H1 (cell line): ENCODE measurements at regions not wholly inside any gene's neighbourhood (a gene's known extent, or its start where the extent isn't known, plus 50 kb on each side); places are given as distances from the start of the nearest gene placed in this dataset.

Source experiments
- CTCF ChIA-PET: fragments of 300-600 bp; sonication (Branson Sonifier 250); formaldehyde crosslinking; loops from one replicate; lab custom pipeline; 2021; ENCODE audit not compliant: partially characterized antibody; lab: Charles Lee
- POLR2A ChIA-PET: fragments of 300-600 bp; sonication (Branson Sonifier 250); formaldehyde crosslinking; loops from one replicate; lab custom pipeline; 2021; ENCODE audit warnings: inconsistent platforms; ENCODE audit not compliant: partially characterized antibody; lab: Charles Lee
- DNase-seq, 2 experiments: peaks; one replicate each; pipeline versions ENCODE4 v3.0.0 to v3.0.0-alpha.2; 2010 to 2022; ENCODE audit warnings: low spot score in 2 of 2, low read depth in 1 of 2, mixed read lengths in 1 of 2
- FAIRE-seq: peaks from 2 replicates; lab custom pipeline; 2011; peaks lifted over from hg19 to GRCh38; lab: Jason Lieb, UNC
- H2AFZ ChIP-seq: 2 replicates; pipeline ENCODE4 v1.8.1; 2012; ENCODE audit warnings: low read length, inconsistent platforms
- H2AK5ac ChIP-seq: 2 replicates; pipeline ENCODE4 v1.6.1; 2013; ENCODE audit warnings: low read depth, low read length
- H2BK120ac ChIP-seq: replicated peaks from 2 replicates; pipeline ENCODE3; 2013; ENCODE audit warnings: low read depth, low read length, inconsistent platforms
- H2BK12ac ChIP-seq: 2 replicates; pipeline ENCODE4 v1.6.1; 2013; ENCODE audit warnings: low read depth, low read length
- H2BK15ac ChIP-seq: 2 replicates; pipeline ENCODE4 v1.6.1; 2013; ENCODE audit warnings: low read length
- H2BK20ac ChIP-seq: 2 replicates; pipeline ENCODE4 v1.6.1; 2013; ENCODE audit warnings: low read length
- H2BK5ac ChIP-seq: 2 replicates; pipeline ENCODE4 v1.6.1; 2013; ENCODE audit warnings: low read depth, low read length
- H3K14ac ChIP-seq: 2 replicates; pipeline ENCODE4 v1.6.1; 2013; ENCODE audit warnings: inconsistent platforms; ENCODE audit not compliant: insufficient read length
- H3K18ac ChIP-seq: 2 replicates; pipeline ENCODE4 v1.6.1; 2013; ENCODE audit warnings: low read length; ENCODE audit errors: extremely low read depth
- H3K23ac ChIP-seq: 2 replicates; pipeline ENCODE4 v1.6.1; 2013; ENCODE audit warnings: inconsistent platforms; ENCODE audit not compliant: insufficient read length
- H3K23me2 ChIP-seq: 2 replicates; pipeline ENCODE4 v1.6.1; 2013; ENCODE audit warnings: low read depth, low read length
- H3K27ac ChIP-seq: 2 replicates; pipeline ENCODE4 v1.6.1; 2011; ENCODE audit warnings: low read depth, low read length, inconsistent platforms
- H3K27me3 ChIP-seq, 4 experiments: replicated peaks in 1 of 4; 1 replicate in 1 of 4; 2 replicates in 3 of 4; pipeline versions ENCODE4 v1.6.1 to v1.8.1; 2011 to 2013; ENCODE audit warnings: low read length in 3 of 4, mild to moderate bottlenecking in 3 of 4, inconsistent platforms in 2 of 4, mixed read lengths in 2 of 4, moderate library complexity in 1 of 4; ENCODE audit not compliant: control insufficient read depth in 3 of 4, insufficient read depth in 3 of 4; ENCODE audit errors: extremely low read depth in 1 of 4
- H3K36me3 ChIP-seq, 4 experiments: 2 replicates each; pipeline versions ENCODE4 v1.6.1 to v1.8.1; 2011 to 2013; ENCODE audit warnings: mild to moderate bottlenecking in 4 of 4, low read length in 3 of 4, moderate library complexity in 2 of 4, control low read depth in 1 of 4, inconsistent platforms in 1 of 4; ENCODE audit not compliant: insufficient read depth in 4 of 4, control insufficient read depth in 2 of 4
- H3K4ac ChIP-seq: replicated peaks from 2 replicates; pipeline ENCODE3; 2013; ENCODE audit warnings: low read length, low read depth, mixed read lengths, inconsistent platforms; ENCODE audit not compliant: insufficient read length
- H3K4me1 ChIP-seq, 4 experiments: replicated peaks in 1 of 4; 1 replicate in 1 of 4; 2 replicates in 3 of 4; pipeline versions ENCODE4 v1.6.1 to v1.8.1; 2011 to 2013; ENCODE audit warnings: low read length in 3 of 4, inconsistent platforms in 2 of 4, mixed read lengths in 1 of 4; ENCODE audit not compliant: insufficient read depth in 4 of 4, control insufficient read depth in 3 of 4
- H3K4me2 ChIP-seq, 2 experiments: 2 replicates each; pipeline versions ENCODE4 v1.6.1 to v1.8.1; 2011 to 2013; ENCODE audit warnings: low read depth in 2 of 2, low read length in 2 of 2, control low read depth in 1 of 2, inconsistent platforms in 1 of 2, mild to moderate bottlenecking in 1 of 2; ENCODE audit not compliant: insufficient read depth in 1 of 2
- H3K4me3 ChIP-seq, 4 experiments: fragments of 200-600, 300-600 bp in 1 of 4; sonication (generic), shearing (Covaris generic), sonication (Bioruptor Twin) in 1 of 4; 2 replicates each; pipeline versions ENCODE4 v1.5.1 to v1.8.1; 2011 to 2016; ENCODE audit warnings: low read length in 4 of 4, low read depth in 3 of 4, control low read depth in 2 of 4, inconsistent platforms in 2 of 4, mild to moderate bottlenecking in 2 of 4, mixed read lengths in 1 of 4, moderate library complexity in 1 of 4; ENCODE audit not compliant: insufficient read depth in 2 of 4; ENCODE audit errors: extremely low read depth in 1 of 4
- H3K56ac ChIP-seq: replicated peaks from 2 replicates; pipeline ENCODE3; 2013; ENCODE audit warnings: low read depth, mild to moderate bottlenecking, mixed read lengths, low read length, inconsistent platforms; ENCODE audit not compliant: insufficient read length
- H3K79me1 ChIP-seq: 2 replicates; pipeline ENCODE4 v1.6.1; 2013; ENCODE audit warnings: low read depth, low read length, control low read depth
- H3K79me2 ChIP-seq, 2 experiments: 2 replicates each; pipeline versions ENCODE4 v1.6.1 to v1.8.1; 2012 to 2013; ENCODE audit warnings: low read length in 2 of 2, mild to moderate bottlenecking in 2 of 2, inconsistent platforms in 1 of 2; ENCODE audit not compliant: insufficient read depth in 2 of 2, control insufficient read depth in 1 of 2
- H3K9ac ChIP-seq, 4 experiments: replicated peaks in 1 of 4; 1 replicate in 1 of 4; 2 replicates in 3 of 4; pipeline versions ENCODE4 v1.6.1 to v1.8.1; 2011 to 2013; ENCODE audit warnings: low read depth in 3 of 4, low read length in 3 of 4, control low read depth in 2 of 4, mild to moderate bottlenecking in 2 of 4, moderate library complexity in 2 of 4, inconsistent platforms in 1 of 4; ENCODE audit errors: extremely low read depth in 1 of 4
- H3K9me3 ChIP-seq, 2 experiments: 2 replicates each; pipeline versions ENCODE4 v1.6.1 to v1.8.1; 2012 to 2013; ENCODE audit warnings: mild to moderate bottlenecking in 2 of 2, moderate library complexity in 2 of 2, control low read depth in 1 of 2, inconsistent platforms in 1 of 2, low read depth in 1 of 2, low read length in 1 of 2, mixed read lengths in 1 of 2; ENCODE audit not compliant: insufficient read depth in 2 of 2
- H4K20me1 ChIP-seq, 2 experiments: replicated peaks in 1 of 2; 2 replicates each; pipeline versions ENCODE3 to v1.8.1; 2011 to 2013; ENCODE audit warnings: inconsistent platforms in 2 of 2, low read length in 2 of 2, mild to moderate bottlenecking in 1 of 2; ENCODE audit not compliant: insufficient read depth in 2 of 2, control insufficient read depth in 1 of 2
- H4K5ac ChIP-seq: 2 replicates; pipeline ENCODE4 v1.6.1; 2013; ENCODE audit warnings: low read length, low read depth, mixed read lengths, inconsistent platforms; ENCODE audit not compliant: insufficient read length
- H4K8ac ChIP-seq: 2 replicates; pipeline ENCODE4 v1.8.0; 2013; ENCODE audit warnings: mild to moderate bottlenecking, moderate library complexity, low read length, inconsistent platforms; ENCODE audit not compliant: insufficient read depth; ENCODE audit errors: extremely low read depth
- H4K91ac ChIP-seq: replicated peaks from 2 replicates; pipeline ENCODE3; 2013; ENCODE audit warnings: low read length, mixed read lengths, inconsistent platforms; ENCODE audit not compliant: insufficient read length
- CTBP2 ChIP-seq: IDR thresholded peaks from 2 replicates; pipeline ENCODE4 v1.7.0; 2011; ENCODE audit warnings: borderline replicate concordance, mild to moderate bottlenecking, moderate library complexity, mixed read lengths, low read length; ENCODE audit not compliant: insufficient read depth, insufficient read length
- MAFK ChIP-seq: IDR thresholded peaks from 2 replicates; pipeline ENCODE4 v1.6.1; 2012; ENCODE audit warnings: low read depth, mild to moderate bottlenecking, improper control_type of control experiment, low read length
- NANOG ChIP-seq: IDR thresholded peaks from 2 replicates; pipeline ENCODE4 v1.6.1; 2011; ENCODE audit warnings: low read length, low read depth, mild to moderate bottlenecking, inconsistent platforms; ENCODE audit not compliant: insufficient read depth, poor library complexity, severe bottlenecking
- RXRA ChIP-seq: IDR thresholded peaks from 2 replicates; pipeline ENCODE4 v1.6.1; 2011; ENCODE audit warnings: low read depth, mild to moderate bottlenecking, low read length, moderate library complexity; ENCODE audit not compliant: insufficient read depth
- ZNF274 ChIP-seq: IDR thresholded peaks from 2 replicates; pipeline ENCODE4 v1.7.0; 2012; ENCODE audit warnings: low read length, borderline replicate concordance; ENCODE audit errors: extremely low read depth
- whole genome bisulfite sequencing, 2 experiments: shearing (Covaris generic) in 1 of 2; methylation state at CpG; one replicate each; pipeline versions ENCODE4 v1.1.6 to v1.1.7; 2013 to 2015; ENCODE audit warnings: low lambda C conversion rate in 2 of 2, mixed read lengths in 2 of 2, inconsistent platforms in 1 of 2, low coverage in 1 of 2, missing lambda C conversion rate in 1 of 2; ENCODE audit not compliant: insufficient replicate concordance in 2 of 2, insufficient coverage in 1 of 2, insufficient read length in 1 of 2; ENCODE audit errors: extremely low coverage in 1 of 2, missing lambda C conversion rate in 1 of 2; 5-methylcytosine and 5-hydroxymethylcytosine counted together

DNA sequence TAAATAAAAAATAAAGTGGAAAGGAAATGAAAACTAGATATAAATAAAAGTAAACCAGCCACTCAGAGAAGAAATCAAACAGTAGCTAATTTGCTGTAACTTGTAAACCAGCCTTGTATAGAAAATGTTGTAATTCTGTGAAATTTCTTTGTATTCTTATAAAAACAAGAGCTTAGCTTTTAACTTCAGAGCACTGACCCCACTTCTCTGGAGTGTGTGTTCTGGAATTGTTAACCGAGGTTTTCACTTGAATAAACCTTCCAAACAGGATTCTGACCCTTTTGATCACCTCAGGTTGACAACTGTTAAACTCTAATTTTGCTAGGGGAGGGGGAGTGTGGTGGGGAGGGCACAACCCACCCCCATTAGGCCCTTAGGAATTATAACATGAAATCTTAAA lies 151.9 kb upstream of the TRIM24 start:
- Histone ChIP-seq H3K4me3 (no peak overlapping the region), H4K5ac (no peak overlapping the region), H3K9me3 (no peaks in the 10 kb centered on the region), H3K23ac (no peak overlapping the region), H3K27ac (no peak overlapping the region), H2BK12ac (no peak overlapping the region), H3K4ac (no peak overlapping the region), H4K91ac (no peak overlapping the region), H2BK15ac (no peak overlapping the region), H2AFZ (no peak overlapping the region), H3K27me3 (no peaks in the 10 kb centered on the region; a peak in 1 of 7 replicates), H3K36me3 (no peaks in the 10 kb centered on the region), H3K14ac (no peak overlapping the region), H2AK5ac (no peak overlapping the region), H4K20me1 (no peaks in the 10 kb centered on the region), H4K8ac (no peak overlapping the region), H3K4me1 (no peaks in the 10 kb centered on the region; a peak in 1 of 7 replicates), H3K18ac (no peak overlapping the region), H2BK20ac (no peak overlapping the region), H3K4me2 (no peak overlapping the region), H3K79me2 (no peaks in the 10 kb centered on the region), H3K56ac (no peak overlapping the region), H3K23me2 (no peaks in the 10 kb centered on the region), H2BK120ac (no peak overlapping the region), H3K9ac (no peak overlapping the region), H3K79me1 (no peaks in the 10 kb centered on the region), H2BK5ac (no peak overlapping the region)
- no peak for DNase-seq
- no peak for FAIRE-seq
- WGBS, 2 experiments: 71% methylated on average over 1 of the region's 1 CpG; no CpG with 5 or more reads in 1 of the 2 experiments
- POLR2A ChIA-PET: no interaction called here
- CTCF ChIA-PET: interaction anchor here (0.9 to 1.4 kb wide), 3 partner anchors 14 to 305 kb away, joined by 3 to 5 read pairs (median 4); no protein-coding TSS in a partner anchor
- TF ChIP-seq RXRA (no peak), NANOG (no peak), ZNF274 (no peak), CTBP2 (no peak), MAFK (no peak)
